HPDE6-E6E7 (cell line): ENCODE measurements at regions not wholly inside any gene's neighbourhood (a gene's known extent, or its start where the extent isn't known, plus 50 kb on each side); places are given as distances from the start of the nearest gene placed in this dataset.
"Not testable (repeated sequence)": the region's sequence is repeated elsewhere in the genome, so short reads cannot be mapped to it uniquely, and the experiment has no call there.

Experiments used
- DNase-seq: peaks from one replicate; pipeline ENCODE4 v3.0.0; 2011; ENCODE audit warnings: missing footprints; ENCODE audit errors: extremely low spot score

DNA sequence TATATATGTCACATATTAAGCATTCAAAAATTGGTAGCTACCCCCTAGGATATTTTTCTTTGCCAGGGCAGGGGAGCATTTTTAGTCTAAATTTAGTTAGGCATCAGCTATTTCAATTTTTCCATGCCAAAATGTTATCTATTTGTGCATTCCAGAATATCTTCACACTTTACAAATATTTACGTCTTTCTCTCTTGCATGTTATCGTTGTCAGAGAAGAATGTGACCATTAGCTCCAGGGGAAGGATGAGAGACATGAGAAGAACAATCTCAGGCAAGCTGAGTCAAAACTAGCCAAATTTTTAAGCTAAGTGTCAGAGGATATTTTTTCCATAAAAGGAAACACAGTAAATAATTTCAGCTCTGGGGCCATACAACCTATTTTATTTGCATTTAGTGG lies 885.0 kb upstream of the EPHA5 start:
- DNase-seq, result no peak

DNA sequence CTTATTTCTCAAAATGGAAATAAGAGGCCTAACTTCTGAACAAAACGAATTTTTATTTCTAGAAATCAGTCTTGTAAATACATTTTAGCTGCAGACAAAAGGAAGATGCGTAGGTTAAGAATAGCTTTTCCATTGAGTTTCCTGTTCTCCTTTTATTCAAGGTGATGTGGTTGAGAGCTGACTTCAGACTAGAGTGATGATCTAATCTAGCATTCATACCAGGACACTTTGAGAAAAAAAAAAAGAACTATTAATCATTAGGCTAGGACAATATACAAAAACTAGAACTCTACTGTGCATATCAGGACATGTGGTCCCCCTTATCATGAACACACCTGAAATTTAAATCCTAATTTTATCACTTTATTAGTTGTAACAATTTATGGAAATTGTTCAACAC lies 884.5 kb upstream of the EPHA5 start:
- no peak for DNase-seq

DNA sequence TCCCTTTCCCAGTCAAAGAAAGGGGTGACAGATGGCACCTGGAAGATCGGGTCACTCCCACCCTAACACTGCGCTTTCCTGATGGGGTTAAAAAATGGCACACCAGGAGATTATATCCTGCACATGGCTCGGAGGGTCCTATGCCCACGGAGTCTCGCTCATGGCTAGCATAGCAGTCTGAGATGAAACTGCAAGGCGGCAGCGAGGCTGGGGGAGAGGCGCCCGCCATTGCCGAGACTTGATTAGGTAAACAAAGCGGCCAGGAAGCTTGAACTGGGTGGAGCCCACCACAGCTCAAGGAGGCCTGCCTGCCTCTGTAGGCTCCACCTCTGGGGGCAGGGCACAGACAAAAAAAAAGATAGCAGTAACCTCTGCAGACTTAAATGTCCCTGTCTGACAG lies 875.0 kb upstream of the EPHA5 start:
- DNase-seq, result not testable (repeated sequence)

DNA sequence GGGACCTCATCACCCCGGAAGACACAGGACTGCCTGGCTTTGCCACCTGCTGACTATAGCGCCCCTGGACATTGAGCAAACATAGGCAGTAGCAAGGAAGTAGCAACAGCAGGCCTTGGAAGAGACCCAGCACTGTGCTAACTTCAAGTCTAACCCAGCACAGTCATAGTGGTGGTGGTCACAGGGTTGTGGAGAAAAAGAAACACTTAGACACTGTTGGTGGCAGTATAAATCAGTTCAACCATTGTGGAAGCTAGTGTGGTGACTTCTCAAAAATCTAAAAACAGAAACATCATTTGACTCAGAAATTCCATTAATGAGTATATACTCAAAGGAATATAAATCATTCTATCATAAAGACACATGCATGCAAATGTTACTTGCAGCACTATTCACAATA lies 874.0 kb upstream of the EPHA5 start:
- no peak for DNase-seq

DNA sequence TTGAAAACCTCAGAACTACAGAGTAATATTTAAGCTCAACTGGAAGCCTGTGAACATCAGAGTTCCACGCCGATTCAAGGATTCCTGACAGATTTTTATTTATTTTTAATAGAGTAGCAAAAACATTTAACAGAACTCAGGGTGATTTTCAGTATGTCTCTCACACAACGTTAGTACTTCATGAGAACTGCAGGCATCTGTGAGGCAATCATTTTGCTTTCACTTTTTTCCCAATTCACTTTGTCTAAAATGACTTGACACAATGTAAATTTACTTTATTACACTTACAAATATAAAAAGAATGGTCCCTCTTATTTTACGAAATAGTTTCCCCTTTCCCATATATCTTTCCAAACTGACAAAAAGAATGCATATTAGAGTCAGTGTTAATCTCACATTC lies 869.5 kb upstream of the EPHA5 start:
- DNase-seq, result no peak

DNA sequence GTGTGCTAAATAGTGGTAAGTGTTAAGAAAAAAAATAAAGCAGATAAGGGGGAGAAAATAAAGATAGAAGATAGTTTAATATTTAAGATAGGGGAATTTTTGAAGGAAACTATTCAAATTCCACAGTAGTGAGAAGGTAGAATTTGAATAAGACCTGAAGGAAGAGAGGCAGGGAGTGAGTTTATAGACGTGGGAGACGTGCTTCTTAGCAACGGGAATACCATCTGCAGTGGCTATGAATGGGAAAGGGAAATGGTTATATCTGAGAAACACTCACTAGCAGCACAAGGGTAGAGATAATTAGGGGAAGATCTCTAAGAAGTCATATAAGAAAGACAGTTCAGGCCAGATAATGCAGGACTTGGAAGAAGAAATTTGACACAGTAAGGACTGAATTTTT lies 854.5 kb upstream of the EPHA5 start:
- DNase-seq, result no peak

DNA sequence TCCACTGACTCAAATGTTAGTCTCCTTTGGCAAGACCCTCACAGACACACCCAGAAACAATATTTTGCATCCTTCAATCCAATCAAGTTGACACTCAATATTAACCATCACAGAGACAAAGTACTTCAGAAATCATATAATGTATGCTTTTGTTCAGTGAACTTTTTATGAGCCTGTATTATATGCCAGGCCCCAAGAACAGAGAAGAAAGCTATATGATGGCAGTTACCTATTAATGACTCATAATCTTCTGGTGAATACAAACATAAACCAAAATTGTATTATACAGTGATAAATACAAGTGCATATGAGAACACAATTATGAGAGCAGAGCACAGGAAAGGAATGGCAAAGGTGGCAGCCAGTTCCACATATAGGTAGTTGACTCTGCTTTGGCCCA lies 852.0 kb upstream of the EPHA5 start:
- no peak for DNase-seq

DNA sequence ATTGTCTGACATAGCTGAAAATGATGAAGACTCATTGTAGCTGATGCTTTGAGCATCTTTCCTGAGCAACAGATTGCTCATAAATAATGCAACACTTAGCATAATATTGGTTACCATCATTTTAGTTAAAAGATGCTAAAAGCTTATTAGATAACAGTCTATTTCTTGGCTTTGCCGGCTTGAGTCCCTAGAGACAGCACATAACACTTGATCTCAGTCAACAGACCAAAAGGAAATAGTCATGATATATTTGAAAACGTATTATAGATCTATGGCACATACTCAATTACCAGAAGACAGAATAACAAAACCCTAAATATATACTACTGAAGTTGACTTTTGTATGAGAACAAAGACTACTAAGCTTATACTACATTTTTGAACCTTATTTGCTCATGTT lies 846.7 kb upstream of the EPHA5 start:
- no peak for DNase-seq

DNA sequence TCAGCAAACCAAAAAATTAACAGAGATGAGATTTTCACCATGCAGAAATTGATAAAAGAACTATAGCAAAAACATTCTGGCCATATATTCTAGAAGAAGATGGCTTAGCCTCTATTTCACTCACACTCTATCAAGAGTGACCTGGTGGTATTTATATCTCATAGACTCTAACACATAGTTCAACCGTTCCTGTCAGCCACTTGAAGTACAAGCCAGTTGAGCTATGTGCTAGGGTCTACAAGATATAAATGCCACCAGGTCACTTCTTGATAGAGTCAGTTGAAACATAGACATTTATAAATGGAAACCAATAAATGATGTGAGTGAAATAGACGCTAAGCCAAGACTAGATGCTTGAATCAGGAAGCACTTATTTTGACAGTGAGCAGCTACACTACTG lies 836.7 kb upstream of the EPHA5 start:
- DNase-seq, result no peak

DNA sequence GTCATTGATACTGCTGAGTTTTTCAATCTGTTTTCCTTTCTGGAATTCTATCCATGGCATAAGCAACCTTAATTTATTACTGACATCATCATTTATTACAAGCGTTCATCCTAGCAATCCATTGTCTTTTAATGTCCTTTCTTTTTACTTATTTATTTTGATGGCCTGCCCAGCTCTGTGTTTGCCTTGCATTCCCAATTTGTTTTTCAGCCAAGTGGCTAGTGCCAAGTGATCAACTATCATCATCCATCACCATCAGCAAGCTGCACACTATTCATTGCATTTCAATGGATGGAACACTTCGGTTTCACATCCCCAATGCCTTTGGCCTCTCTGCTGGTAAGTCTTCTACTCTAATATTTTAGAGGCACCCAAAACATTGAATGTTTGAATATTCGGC lies 831.7 kb upstream of the EPHA5 start:
- DNase-seq, result no peak

DNA sequence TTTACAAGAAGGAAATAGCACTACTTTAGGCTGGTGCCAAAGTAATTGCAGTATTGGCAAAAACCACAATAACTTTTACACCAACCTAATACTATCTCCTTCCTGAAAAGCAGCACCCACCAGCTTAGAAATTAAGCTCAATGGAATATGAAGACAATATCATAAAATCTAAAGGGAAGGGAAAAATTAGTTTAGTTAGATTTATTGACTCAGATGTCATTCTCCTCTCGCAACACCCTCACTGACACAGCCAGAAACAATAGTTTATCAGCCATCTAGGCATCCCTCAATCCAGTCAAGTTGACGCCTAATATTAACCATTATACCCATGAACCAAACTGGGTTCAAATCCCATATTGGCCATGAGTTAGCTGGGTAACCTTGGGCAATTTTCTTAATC lies 820.4 kb upstream of the EPHA5 start:
- no peak for DNase-seq

DNA sequence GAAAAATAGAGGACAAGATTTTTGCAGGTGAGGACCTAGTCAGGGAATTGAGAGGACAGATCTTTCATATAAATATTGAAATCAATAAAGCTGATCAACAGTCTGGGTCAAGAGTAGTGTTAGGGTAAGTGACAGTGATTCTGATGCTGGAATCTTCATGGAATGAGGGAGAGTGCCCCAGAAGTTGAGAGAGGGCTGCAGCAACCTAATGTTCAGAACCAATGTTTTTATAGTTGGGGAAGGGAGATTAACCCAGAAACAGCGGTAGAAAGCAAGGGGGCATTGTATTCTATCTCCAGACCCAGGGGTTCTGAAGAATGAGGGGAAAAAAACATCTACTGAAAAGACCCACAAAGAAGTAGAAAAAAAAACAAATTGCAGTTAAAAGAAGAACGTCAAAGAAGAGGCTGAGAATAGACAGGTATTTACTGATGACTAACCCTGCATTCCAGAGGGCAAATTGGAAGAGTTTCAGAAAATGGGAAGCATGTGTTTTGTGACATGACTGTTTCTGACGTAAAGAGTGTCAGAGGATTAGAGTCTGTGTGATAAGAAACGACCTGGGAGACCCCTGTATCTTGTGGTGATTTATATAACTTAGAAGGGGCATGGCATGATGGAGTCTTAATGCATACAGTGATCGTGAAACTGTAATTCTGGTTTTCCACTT lies 819.6 kb upstream of the EPHA5 start:
- no peak for DNase-seq

DNA sequence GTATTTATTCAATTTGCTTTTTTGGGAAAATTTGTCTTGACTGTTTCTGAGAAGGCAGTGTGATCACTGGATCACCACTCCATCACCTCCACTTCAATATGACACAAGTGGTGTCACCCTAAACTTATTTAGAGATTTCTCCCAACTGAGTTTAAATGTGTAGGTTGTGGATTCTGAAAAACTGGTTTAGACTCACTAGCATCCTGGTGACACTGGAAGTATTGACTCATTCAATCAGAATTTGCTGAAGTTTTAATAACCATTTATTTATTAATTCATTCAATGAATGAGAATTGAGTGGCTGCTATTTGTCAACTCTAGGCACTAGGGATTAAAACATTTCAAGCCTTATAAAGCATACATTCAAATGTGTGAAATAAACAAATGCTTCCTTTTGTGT lies 819.1 kb upstream of the EPHA5 start:
- DNase-seq, result no peak

DNA sequence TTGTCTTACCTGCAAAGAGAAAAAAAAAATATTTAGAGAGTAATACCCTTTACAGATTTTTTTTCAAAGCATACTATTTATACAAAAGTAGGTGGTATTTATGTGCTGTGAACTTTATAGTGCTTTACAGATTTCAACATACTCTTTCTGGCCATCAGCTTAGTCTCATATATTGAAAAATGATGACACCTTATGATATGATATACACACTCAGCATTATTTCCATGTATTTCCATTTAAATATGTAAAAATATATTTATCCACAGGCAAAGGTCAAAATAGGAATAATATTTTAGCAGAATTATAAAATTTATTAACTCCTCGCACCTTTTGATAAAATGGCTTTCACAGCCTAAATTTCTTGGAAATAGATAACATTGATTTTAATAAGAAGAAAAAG lies 815.8 kb upstream of the EPHA5 start:
- no peak for DNase-seq

DNA sequence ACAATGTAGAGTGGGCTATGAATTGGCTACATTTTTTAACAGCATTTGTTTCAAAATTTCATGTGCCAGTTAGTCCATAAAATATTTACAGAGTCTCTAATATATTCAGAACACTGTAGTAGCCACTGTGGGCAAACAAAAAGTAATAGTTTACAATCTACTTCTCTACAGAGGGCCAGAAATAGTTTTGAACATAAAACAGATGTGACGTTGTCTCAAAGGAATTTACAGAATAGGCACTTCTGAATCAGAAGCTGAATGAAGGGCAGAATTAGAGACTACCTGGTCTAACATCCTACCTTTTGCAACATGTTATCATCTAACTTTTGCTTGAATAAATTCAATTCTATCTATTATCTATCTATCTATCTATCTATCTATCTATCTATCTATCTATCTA lies 811.9 kb upstream of the EPHA5 start:
- DNase-seq, result no peak

DNA sequence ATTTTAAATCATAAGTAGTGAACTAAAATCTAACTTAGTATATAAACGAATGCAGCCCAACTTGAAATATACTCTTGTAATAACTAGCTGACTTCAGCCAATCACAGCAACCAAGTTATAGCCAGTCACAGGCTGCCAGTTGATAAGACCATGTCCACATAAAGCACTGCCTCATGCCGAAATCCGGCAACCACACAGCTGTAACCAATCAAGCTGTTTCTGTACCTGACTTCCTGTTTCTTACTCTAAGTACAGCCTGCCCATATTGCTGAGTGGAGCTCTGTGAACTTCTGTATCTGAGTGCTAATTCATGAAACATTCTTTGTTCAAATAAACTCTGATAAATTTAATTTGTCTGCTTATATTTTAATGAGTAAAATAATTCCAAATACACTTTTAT lies 805.3 kb upstream of the EPHA5 start:
- DNase-seq, result no peak

DNA sequence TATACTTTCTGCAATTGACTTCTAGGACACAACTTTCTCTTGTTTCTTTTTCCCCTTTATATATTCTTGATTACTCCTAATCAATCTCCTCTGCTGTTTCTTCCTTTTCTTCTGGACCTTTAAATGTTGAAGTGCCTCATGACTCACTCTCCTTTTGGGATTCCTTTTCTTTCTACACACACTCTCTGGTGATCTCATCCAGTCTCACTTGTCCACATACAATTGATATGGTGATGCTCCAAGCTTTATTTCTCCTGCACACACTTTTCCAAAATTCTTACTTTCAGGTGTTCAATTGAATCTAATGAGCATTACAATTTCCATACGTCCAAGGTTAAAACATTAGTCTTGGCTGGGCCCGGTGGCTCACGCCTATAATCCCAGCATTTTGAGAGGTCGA lies 794.8 kb upstream of the EPHA5 start:
- peak; percentile 4 for DNase-seq

DNA sequence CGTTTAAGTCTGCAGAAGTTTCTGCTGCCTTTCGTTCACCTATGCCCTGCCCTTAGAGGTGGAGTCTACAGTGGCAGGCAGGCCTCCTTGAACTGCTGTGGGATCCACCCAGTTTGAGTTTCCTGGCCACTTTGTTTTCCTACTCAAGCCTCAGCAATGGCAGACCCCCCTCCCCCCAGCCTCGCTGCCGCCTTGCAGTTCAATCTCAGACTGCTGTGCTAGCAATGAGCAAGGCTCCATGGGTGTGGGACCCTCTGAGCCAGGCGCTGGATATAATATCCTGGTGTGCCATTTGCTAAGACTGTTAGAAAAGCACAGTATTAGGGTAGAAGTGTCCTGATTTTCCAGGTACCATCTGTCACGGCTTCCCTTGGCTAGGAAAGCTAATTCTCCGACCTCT lies 792.6 kb upstream of the EPHA5 start:
- DNase-seq, result not testable (repeated sequence)

DNA sequence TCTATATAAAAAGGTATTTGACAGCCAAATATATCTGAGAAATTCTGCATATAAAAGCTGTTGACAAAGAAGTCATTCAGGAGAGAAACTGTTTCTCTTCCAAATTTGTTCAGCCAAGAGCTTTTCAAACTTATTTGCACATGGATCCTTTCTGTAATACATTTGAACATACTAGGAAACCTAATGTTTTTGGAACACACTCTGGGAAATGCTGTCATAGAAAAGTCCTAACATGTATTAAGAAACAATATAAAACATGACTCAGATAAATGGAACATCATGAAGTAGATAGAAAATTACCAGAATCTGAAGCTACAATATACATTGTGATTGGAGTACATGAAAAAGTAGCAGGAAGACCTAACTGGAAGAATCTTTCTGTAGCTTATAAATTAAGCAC lies 781.5 kb upstream of the EPHA5 start:
- no peak for DNase-seq

DNA sequence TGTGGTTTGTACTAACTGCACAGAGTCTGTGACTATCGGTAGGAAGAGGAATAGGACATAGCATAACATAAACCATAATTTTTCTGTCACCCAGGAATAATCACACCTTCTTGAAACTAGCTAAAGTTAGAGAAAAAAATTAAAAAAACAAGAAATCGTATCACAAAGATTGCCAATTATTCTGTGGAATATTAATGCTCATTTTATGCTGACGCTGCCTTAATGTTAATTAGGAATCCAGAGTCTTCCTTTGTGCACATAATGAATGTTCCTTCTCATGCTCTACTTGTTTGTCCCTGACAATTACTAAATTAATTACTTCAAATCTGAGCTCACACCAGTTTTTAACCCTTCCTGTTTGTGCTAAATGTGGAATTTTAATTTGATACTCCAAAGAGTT lies 772.7 kb upstream of the EPHA5 start:
- DNase-seq, result no peak

DNA sequence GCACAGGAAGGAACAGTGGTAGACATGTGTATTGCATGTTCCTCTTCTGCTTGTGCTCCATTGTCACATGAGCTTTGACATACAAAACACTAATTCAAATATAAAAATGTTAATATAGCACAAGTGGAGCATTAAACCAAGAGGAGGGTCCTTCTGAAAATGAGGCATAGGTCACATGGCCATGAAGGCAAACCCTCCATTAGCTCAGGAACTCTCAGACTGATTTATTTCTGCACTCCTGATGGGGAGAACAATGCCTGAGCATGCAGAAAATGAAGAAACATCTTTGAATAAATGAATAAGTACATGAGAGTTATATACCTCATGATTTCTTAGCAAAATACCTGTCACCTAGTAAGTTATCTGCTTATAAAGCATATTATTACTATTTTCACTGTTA lies 769.2 kb upstream of the EPHA5 start:
- no peak for DNase-seq

DNA sequence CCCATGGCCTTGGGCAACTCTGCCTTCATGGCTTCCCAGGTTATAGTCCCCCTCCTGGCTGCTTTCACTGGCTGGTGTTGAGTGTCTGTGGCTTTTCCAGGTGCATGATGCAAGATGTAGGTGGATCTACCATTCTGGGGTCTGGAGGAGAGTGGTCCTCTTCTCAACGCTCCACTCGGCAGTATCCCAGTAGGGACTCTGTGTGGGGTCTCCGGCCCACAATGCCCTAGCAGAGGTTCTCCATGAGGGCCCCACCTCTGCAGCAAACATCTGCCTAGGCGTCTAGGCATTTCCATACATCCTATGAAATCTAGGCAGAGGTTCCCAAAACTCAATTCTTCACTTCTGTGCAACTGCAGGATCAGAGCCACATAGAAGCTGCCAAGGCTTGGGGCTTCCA lies 763.4 kb upstream of the EPHA5 start:
- DNase-seq, result no peak

DNA sequence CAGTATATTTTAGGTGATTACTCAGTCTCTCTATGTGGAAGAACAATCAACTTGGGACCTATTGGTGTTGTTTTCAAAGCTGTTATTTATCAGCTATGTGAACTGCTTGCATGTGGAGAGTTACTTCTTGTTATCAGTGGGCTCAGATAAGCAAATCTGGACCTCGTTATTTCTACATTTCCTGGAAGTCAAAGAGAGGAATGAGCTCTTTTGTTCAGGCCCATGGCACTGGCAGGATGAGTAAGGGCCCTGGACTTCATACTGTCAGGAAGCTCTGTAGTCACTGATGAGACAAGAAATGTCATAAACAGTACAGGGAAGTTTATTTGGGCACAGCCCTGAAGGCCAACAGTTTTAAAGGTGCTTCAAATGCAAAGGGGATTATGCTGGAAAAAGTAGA lies 760.6 kb upstream of the EPHA5 start:
- DNase-seq, result peak; percentile 0

DNA sequence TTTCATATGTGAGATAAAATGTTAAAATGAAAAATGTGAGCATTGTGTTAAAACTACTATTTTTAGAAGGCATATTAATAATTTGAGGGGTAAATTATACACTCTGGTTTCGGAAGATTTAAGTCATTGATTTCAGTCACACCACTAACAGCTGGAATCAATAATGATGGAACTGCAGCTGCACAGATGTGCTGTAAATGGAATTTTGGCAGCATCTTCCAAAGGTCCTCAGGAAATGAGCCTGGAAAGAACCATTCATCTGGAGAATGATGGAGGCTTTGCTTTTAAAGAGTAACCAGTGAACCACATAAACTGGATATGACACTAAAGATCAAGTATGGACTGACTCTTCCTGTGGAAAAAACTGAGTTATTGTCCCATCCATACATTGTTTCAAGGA lies 759.0 kb upstream of the EPHA5 start:
- DNase-seq, result no peak

DNA sequence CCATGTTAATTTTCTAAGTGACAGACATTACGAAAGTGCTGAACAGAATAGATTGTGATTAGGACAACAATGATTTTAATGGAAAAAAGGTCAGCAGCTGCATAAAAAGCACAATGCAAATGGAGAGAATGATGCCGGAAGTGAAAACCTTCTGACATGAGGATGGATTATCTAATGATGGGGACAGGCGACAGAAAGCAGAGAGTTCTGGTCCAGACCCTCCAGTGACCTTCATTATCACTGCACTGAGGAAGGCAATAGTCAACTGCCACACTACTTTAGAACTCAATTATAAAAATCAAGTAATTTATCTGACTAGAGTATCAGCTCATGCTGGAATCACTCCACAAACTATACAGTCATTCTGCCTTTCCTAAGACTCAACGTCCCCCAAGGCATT lies 746.1 kb upstream of the EPHA5 start:
- DNase-seq, result no peak
